GM20000 (cell line): ENCODE measurements at regions not wholly inside any gene's neighbourhood (a gene's known extent, or its start where the extent isn't known, plus 50 kb on each side); places are given as distances from the start of the nearest gene placed in this dataset.
"Not testable (repeated sequence)": the region's sequence is repeated elsewhere in the genome, so short reads cannot be mapped to it uniquely, and the experiment has no call there.

ENCODE experiments used
- DNase-seq: peaks from one replicate; pipeline ENCODE4 v3.0.0; 2012; ENCODE audit warnings: low spot score
- CTCF ChIP-seq: IDR thresholded peaks from 2 replicates; pipeline ENCODE4 v1.5.1; 2012; ENCODE audit warnings: mild to moderate bottlenecking, control low read depth; ENCODE audit errors: extremely low read depth, missing control alignments

- no peak for DNase-seq
- no peak for TF ChIP-seq CTCF
Measured at GRCh38 chr5:36802187-36802586, 74.4 kb upstream of the NIPBL start.

- not testable (repeated sequence) for DNase-seq
Measured at GRCh38 chr5:36813249-36813648, 63.3 kb upstream of the NIPBL start.

- TF ChIP-seq CTCF, result no peak
- no peak for DNase-seq
Measured at GRCh38 chr5:36815871-36816270, 60.7 kb upstream of the NIPBL start.

GRCh38 chr5:36820900-36821299 lies 55.7 kb upstream of the NIPBL start:
- no peak for DNase-seq

GRCh38 chr5:36826694-36827093 lies 49.9 kb upstream of the NIPBL start:
- no peak for TF ChIP-seq CTCF
- no peak for DNase-seq

More at GRCh38 chr5:36820900-36821299, 55.7 kb upstream of the NIPBL start:
- no peak for TF ChIP-seq CTCF
